ENCODE measurements at regions not wholly inside any gene's neighbourhood (a gene's known extent, or its start where the extent isn't known, plus 50 kb on each side); places are given as distances from the start of the nearest gene placed in this dataset.

DNA sequence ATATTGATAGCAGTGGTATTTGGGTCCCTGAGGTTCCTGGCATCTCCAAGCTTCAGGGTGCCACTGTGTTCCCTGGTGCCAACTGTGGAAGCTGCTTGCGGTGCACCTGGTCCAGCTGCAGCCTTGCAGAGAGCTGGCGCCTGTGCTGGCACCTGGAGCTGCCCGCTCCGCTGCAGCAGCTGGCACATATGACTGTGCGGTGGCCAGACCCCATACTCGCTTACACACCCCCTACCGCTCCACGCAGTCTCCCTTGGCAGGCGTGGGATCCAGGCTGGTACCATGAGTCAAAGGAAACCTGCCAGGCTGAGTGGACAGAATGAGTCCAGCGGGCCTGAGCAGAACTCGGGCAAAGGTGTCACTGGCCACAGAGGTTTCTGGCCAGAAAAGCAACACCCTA lies 89.9 kb upstream of the JAZF1 start:
- TF ChIP-seq GATA3 (IDR thresholded peaks at IDR 0.05; ENCODE audit: low read depth, low read length) (no peak), GATA2 (IDR thresholded peaks at IDR 0.05; ENCODE audit: low read depth, low read length) (no peak)

DNA sequence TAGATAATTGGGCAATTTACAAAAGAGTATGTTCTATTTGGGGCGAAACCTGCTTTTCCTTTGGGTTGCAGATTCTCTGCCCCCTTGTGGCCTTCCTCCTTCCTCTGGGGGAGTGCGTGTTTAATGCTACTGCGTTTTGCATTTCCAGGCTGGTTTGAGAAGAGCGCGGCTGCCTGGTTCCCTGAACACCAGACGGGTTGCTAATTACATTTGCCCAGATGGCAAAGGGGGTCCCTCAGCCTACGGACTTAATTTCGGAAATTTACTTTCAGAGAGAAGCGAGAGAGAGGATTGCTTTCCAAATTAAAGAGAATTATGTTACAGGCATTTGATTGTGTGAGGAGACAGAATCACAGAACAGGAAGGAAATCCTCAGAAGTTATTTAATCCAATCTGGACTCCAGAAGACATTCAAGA lies 91.9 kb upstream of the JAZF1 start:
- peak; percentile 24 for TF ChIP-seq GATA2 (IDR thresholded peaks at IDR 0.05; ENCODE audit: low read depth, low read length)
- 0 out of 2 replicates have a peak, but pooled peaks have one; percentile 28 for TF ChIP-seq GATA3 (IDR thresholded peaks at IDR 0.05; ENCODE audit: low read depth, low read length)

- TF ChIP-seq GATA3 (IDR thresholded peaks at IDR 0.05; ENCODE audit: low read depth, low read length) (no peak), GATA2 (IDR thresholded peaks at IDR 0.05; ENCODE audit: low read depth, low read length) (no peak)
Observed at GRCh38 chr7:28276298-28276697, 95.7 kb upstream of the JAZF1 start.

GRCh38 chr7:28277364-28277763 lies 96.8 kb upstream of the JAZF1 start:
- TF ChIP-seq GATA3 (IDR thresholded peaks at IDR 0.05; ENCODE audit: low read depth, low read length) (peak; percentile 61), GATA2 (IDR thresholded peaks at IDR 0.05; ENCODE audit: low read depth, low read length) (peak; percentile 29; the same call in 1 of the 2 replicates)

DNA sequence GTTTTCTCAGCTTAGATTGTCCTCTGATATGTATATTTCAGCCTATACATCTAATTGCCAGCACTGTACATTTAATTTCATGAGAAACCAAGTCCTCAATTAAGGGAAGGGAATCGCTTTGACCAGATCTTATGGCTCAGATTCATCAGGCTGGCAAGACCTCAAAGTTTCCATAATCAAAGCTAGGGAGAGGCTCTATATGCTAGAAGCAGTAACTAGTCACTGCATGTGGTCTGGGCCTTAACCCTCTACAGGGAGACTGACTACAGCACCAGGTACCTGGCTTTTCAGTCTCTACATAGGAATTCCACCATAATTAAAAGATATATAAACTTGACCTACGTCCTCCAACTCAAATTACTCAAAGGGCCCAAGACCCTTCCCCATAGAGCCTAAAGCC lies 97.4 kb upstream of the JAZF1 start:
- TF ChIP-seq GATA2 (IDR thresholded peaks at IDR 0.05; ENCODE audit: low read depth, low read length) (no peak), GATA3 (IDR thresholded peaks at IDR 0.05; ENCODE audit: low read depth, low read length) (no peak)

- no peak for TF ChIP-seq GATA2 (IDR thresholded peaks at IDR 0.05; ENCODE audit: low read depth, low read length)
- TF ChIP-seq GATA3 (IDR thresholded peaks at IDR 0.05; ENCODE audit: low read depth, low read length), result no peak
Observed at GRCh38 chr7:28280516-28280915, 99.9 kb upstream of the JAZF1 start.

DNA sequence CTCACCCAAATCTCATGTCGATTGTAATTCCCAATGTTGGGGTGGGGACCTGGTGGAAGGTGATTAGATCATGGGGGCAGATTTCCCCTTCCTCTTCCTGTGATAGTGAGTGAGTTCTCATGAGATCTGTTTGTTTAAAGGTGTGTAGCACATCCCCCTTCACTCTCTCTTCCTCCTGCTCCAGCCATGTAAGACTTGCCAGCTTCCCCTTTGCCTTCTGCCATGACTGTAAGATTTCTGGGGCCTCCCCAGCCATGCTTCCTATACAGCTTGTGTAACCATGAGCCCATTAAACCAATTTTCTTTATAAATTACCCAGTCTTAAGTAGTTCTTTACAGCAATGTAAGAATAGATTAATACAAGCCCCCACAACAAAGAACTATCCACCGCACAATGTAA lies 109.9 kb upstream of the JAZF1 start:
- TF ChIP-seq GATA2 (IDR thresholded peaks at IDR 0.05; ENCODE audit: low read depth, low read length) (no peak), GATA3 (IDR thresholded peaks at IDR 0.05; ENCODE audit: low read depth, low read length) (no peak)

DNA sequence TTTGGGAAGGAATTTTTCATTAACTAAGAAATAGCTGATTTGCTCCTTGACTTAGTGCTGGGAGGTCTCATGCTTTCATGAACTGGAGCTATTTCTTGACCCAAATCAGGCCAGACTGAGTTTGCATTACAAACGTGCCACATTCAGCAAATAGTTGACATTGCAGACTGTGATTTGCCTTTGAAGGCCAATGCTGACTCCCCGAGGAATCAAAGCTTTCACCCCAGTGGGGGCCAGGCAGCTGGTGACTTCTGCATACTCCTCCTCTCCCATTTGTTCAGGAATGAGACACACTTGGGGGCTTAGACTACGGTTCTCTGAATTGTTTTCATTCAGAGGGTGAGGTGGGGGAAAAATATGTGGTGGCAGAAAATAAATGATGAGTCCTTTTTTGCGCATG lies 111.0 kb upstream of the JAZF1 start:
- TF ChIP-seq GATA3 (IDR thresholded peaks at IDR 0.05; ENCODE audit: low read depth, low read length), result no peak
- TF ChIP-seq GATA2 (IDR thresholded peaks at IDR 0.05; ENCODE audit: low read depth, low read length), result no peak

- TF ChIP-seq GATA3 (IDR thresholded peaks at IDR 0.05; ENCODE audit: low read depth, low read length) (no peak), GATA2 (IDR thresholded peaks at IDR 0.05; ENCODE audit: low read depth, low read length) (no peak)
Observed at GRCh38 chr7:28292834-28293526, 112.4 kb upstream of the JAZF1 start.

DNA sequence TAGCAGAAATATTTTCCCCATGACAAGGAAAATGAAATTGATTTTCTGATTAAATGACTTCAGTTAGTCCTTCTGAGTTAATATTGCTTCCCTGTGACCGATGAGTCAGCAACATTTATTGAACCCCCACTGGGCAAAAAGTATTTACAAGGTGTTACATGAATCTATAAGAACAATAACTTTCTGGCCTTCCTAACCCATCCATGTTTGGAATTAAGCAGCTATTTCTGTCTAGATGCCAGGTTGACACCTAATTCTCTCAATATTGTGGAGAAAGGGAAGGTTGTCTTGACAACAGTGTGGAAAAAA lies 112.9 kb upstream of the JAZF1 start:
- TF ChIP-seq GATA2 (IDR thresholded peaks at IDR 0.05; ENCODE audit: low read depth, low read length), result no peak
- no peak for TF ChIP-seq GATA3 (IDR thresholded peaks at IDR 0.05; ENCODE audit: low read depth, low read length)

DNA sequence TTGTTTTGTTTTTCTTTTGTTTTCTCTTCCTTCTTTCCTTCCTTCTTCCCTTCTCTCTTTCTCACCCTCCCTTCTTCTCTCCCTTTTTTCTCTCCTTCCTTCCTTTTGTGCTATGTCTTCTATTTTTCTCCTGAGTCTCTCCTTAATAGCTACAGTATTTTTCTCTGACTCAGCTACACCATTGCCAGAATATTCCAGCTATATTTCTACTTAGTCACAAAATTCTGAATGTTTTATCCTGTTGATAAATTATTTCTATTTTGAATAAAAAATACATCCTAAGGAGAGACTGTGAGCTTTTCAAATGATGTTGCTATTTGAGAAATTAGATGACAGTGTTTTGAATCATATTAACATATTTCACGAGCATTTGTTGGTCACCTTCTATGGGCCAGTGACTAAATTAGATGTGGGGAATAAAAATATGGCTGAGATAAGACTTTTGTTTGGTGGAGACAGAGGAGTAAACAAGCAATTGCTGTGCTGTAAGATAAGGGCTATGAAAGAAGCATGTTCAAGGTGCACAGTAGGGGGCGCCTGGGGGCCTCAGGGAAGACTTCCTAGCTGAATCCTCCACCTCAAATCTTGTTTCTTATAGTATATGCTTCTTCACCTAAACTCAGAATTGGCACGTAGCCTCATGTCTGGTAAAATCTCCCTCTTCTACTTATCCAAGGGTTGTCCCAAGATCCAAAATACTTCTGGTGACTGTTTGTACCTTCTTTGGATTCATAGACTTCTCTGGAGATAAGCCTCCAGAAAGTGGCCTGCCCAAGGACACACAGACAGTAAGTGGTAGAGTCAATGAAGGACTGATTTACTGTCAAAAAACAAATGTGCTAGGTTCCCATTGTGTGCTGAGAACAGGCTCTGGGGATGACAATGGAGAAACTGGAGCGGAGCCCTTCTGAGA lies 115.5 kb upstream of the CREB5 start:
- TF ChIP-seq GATA2 (IDR thresholded peaks at IDR 0.05; ENCODE audit: low read depth, low read length) (no peak), GATA3 (IDR thresholded peaks at IDR 0.05; ENCODE audit: low read depth, low read length) (no peak)

- TF ChIP-seq GATA3 (IDR thresholded peaks at IDR 0.05; ENCODE audit: low read depth, low read length) (no peak), GATA2 (IDR thresholded peaks at IDR 0.05; ENCODE audit: low read depth, low read length) (no peak)
Observed at GRCh38 chr7:28297801-28298459, 114.4 kb upstream of the CREB5 start.

DNA sequence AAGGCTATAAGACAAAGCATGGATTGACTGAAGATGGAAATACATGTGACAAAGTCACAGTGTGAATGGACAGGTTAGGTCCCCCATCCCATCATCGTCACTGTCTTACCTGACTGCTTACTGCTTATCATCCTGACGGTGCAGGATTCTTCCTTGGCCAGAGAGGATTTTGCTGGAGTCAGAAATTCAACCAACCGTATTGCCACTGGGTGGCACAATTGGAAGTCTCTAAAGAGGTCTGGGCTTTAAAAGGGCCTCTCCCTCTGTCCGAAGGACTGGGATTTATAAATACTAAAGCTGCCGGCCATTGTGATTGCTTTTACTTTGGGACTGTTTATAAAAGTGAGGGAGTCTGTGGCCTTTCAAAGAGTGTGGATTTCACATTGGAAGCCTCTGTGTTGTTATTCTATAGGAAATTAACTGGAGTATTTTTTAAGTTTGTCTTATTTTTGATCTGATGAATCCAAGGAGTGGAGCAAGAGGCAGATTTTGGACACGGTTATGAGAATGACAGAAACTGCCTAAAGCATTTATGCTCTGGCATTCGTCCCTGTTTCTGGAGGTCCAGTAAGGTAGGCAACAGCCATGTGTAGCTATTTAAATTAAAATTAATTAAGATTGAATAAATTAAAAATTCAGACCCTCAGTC lies 113.3 kb upstream of the CREB5 start:
- TF ChIP-seq GATA2 (IDR thresholded peaks at IDR 0.05; ENCODE audit: low read depth, low read length) (no peak), GATA3 (IDR thresholded peaks at IDR 0.05; ENCODE audit: low read depth, low read length) (no peak)

GRCh38 chr7:28299556-28299955 lies 112.8 kb upstream of the CREB5 start:
- TF ChIP-seq GATA3 (IDR thresholded peaks at IDR 0.05; ENCODE audit: low read depth, low read length) (no peak), GATA2 (IDR thresholded peaks at IDR 0.05; ENCODE audit: low read depth, low read length) (no peak)

Measured in SH-SY5Y (cell line).